ENCODE measurements at regions not wholly inside any gene's neighbourhood (a gene's known extent, or its start where the extent isn't known, plus 50 kb on each side); places are given as distances from the start of the nearest gene placed in this dataset.

GRCh38 chr15:70203981-70204560 is 106.4 kb upstream of the TLE3 start:
- TF ChIP-seq USF1 (IDR thresholded peaks at IDR 0.05) (no peak), NFIC (IDR thresholded peaks at IDR 0.05) (no peak), YY1 (IDR thresholded peaks at IDR 0.05; ENCODE audit: low read depth) (no peak), TCF12 (IDR thresholded peaks at IDR 0.05; ENCODE audit: low read depth) (no peak)

Measured in Ishikawa (cell line).